ENCODE measurements at regions not wholly inside any gene's neighbourhood (a gene's known extent, or its start where the extent isn't known, plus 50 kb on each side); places are given as distances from the start of the nearest gene placed in this dataset.
A peak's percentile ranks its signal among the peaks of the same experiment; 100 is the strongest.

DNA sequence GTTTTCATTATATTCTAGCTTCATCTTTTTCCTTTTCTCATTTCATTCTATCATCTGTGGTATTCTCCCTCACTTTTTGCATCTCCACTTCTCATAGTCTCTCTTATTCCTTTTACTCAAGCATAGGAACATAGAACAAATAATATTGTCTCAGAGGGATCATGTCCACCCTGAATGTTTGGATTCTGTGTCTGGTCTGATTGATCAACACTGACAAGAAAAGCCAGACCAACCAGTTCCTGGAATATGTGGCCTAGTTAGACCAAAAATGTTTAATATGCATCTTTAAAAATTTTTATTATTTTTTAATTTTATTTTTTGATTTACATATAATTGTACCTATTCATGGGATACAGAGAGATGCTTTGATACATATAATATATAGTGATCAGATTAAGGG, 212.0 kb upstream of the ALCAM start:
- Histone ChIP-seq H3K4ac (ENCODE audit: low read depth, low read length) (no peak overlapping the region), H3K79me1 (ENCODE audit: insufficient read depth, low read depth, low read length, poor library complexity, severe bottlenecking) (no peaks in the 10 kb centered on the region), H3K23ac (ENCODE audit: insufficient read length, low read depth, low read length) (no peak overlapping the region), H2BK15ac (ENCODE audit: low read depth, low read length) (no peak overlapping the region), H2AK5ac (ENCODE audit: insufficient read length, low read length) (no peak overlapping the region), H3K18ac (ENCODE audit: insufficient read length, low read depth, low read length) (no peak overlapping the region), H3K9ac (ENCODE audit: extremely low read depth, insufficient read length, low read length) (no peak overlapping the region), H4K91ac (ENCODE audit: insufficient read length, low read depth, low read length) (no peak overlapping the region), H4K20me1 (ENCODE audit: control insufficient read depth, insufficient read depth, insufficient read length) (no peaks in the 10 kb centered on the region), H3K14ac (ENCODE audit: insufficient read depth, low read length) (no peak overlapping the region), H4K8ac (replicated peaks; ENCODE audit: insufficient read length, low read depth, low read length) (no peak overlapping the region), H3K23me2 (ENCODE audit: insufficient read length, low read depth, low read length, poor library complexity, severe bottlenecking) (no peaks in the 10 kb centered on the region), H3K27me3 (ENCODE audit: insufficient read depth, low read length) (no peaks in the 10 kb centered on the region), H2BK20ac (ENCODE audit: low read depth, low read length, poor library complexity, severe bottlenecking) (no peak overlapping the region), H3K4me2 (ENCODE audit: insufficient read depth, insufficient read length, low read length) (no peak overlapping the region), H2AFZ (ENCODE audit: low read length) (no peak overlapping the region), H3K9me3 (ENCODE audit: control insufficient read depth, low read depth, low read length) (no peaks in the 10 kb centered on the region), H3K79me2 (ENCODE audit: insufficient read depth, low read length) (no peaks in the 10 kb centered on the region), H2BK5ac (ENCODE audit: insufficient read length, low read length) (no peak overlapping the region), H3K4me1 (ENCODE audit: insufficient read depth, low read length) (peaks cover 2% of the 10 kb centered on the region; the same call in 1 of the 2 replicates), H2BK120ac (ENCODE audit: low read depth, low read length, poor library complexity, severe bottlenecking) (no peak overlapping the region), H3K56ac (ENCODE audit: insufficient read length, low read depth, low read length) (no peak overlapping the region), H4K5ac (ENCODE audit: insufficient read length, low read depth, low read length) (no peak overlapping the region), H2BK12ac (ENCODE audit: insufficient read length, low read depth, low read length) (no peak overlapping the region), H3T11ph (ENCODE audit: low read length) (no peak overlapping the region), H3K27ac (ENCODE audit: insufficient read length, low read depth, low read length) (no peak overlapping the region)
- H3K27ac Mint-ChIP-seq = peak overlapping the region in 2 of 3 experiments; percentile 8 to 19; a peak in 1 of 7 replicates
- TF ChIP-seq, protein P1, sequence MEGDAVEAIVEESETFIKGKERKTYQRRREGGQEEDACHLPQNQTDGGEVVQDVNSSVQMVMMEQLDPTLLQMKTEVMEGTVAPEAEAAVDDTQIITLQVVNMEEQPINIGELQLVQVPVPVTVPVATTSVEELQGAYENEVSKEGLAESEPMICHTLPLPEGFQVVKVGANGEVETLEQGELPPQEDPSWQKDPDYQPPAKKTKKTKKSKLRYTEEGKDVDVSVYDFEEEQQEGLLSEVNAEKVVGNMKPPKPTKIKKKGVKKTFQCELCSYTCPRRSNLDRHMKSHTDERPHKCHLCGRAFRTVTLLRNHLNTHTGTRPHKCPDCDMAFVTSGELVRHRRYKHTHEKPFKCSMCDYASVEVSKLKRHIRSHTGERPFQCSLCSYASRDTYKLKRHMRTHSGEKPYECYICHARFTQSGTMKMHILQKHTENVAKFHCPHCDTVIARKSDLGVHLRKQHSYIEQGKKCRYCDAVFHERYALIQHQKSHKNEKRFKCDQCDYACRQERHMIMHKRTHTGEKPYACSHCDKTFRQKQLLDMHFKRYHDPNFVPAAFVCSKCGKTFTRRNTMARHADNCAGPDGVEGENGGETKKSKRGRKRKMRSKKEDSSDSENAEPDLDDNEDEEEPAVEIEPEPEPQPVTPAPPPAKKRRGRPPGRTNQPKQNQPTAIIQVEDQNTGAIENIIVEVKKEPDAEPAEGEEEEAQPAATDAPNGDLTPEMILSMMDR (conservative IDR thresholded peaks at IDR 0.05) = no peak
- no peaks in the 10 kb centered on the region for H3K27me3 Mint-ChIP-seq (ENCODE audit: low read depth)
- peaks cover 6 to 14% of the 10 kb centered on the region in 2 experiments for H3K9me3 Mint-ChIP-seq
- no peak for DNase-seq
- H3K36me3 Mint-ChIP-seq (ENCODE audit: insufficient read depth in 1 of 3, low read depth in 3 of 3) = peaks cover 7 to 16% (median 7%) of the 10 kb centered on the region in 3 experiments
- H3K4me1 Mint-ChIP-seq = peaks cover 40 to 47% of the 10 kb centered on the region in 2 experiments
- H3K4me3 Mint-ChIP-seq = no peak overlapping the region
